Adipocyte (in vitro differentiated cells): ENCODE measurements at regions not wholly inside any gene's neighbourhood (a gene's known extent, or its start where the extent isn't known, plus 50 kb on each side); places are given as distances from the start of the nearest gene placed in this dataset.

Experiments used
- DNase-seq: peaks from one replicate; pipeline ENCODE4 v3.0.0-alpha.2; 2015; ENCODE audit warnings: low read depth
- H3K27me3 ChIP-seq: replicated peaks from 2 replicates; pipeline ENCODE4 v1.7.0; 2013; ENCODE audit warnings: mild to moderate bottlenecking, low read length, moderate library complexity; ENCODE audit not compliant: control insufficient read depth, insufficient read depth
- H3K36me3 ChIP-seq: 2 replicates; pipeline ENCODE4 v1.7.0; 2013; ENCODE audit warnings: low read length, mild to moderate bottlenecking, moderate library complexity; ENCODE audit not compliant: control insufficient read depth, insufficient read depth, severe bottlenecking
- H3K4me1 ChIP-seq: 2 replicates; pipeline ENCODE4 v1.7.0; 2013; ENCODE audit warnings: mild to moderate bottlenecking, low read length, moderate library complexity; ENCODE audit not compliant: control insufficient read depth, insufficient read depth
- H3K4me3 ChIP-seq: 2 replicates; pipeline ENCODE4 v1.7.0; 2013; ENCODE audit warnings: mild to moderate bottlenecking, low read length, moderate library complexity
- H3K9ac ChIP-seq: 2 replicates; pipeline ENCODE4 v1.7.0; 2013; ENCODE audit warnings: mild to moderate bottlenecking, low read length, moderate library complexity
- H3K9me3 ChIP-seq: 2 replicates; pipeline ENCODE4 v1.7.0; 2013; ENCODE audit warnings: mild to moderate bottlenecking, low read length, moderate library complexity; ENCODE audit not compliant: control insufficient read depth

GRCh38 chr2:67212203-67212602 is 184.9 kb upstream of the ETAA1 start:
- Histone ChIP-seq H3K4me3 (no peak overlapping the region), H3K36me3 (no peaks in the 10 kb centered on the region), H3K9me3 (no peaks in the 10 kb centered on the region), H3K27me3 (no peaks in the 10 kb centered on the region), H3K9ac (no peak overlapping the region), H3K4me1 (no peaks in the 10 kb centered on the region)
- DNase-seq = no peak

GRCh38 chr2:67213270-67213670 is 183.9 kb upstream of the ETAA1 start:
- Histone ChIP-seq H3K36me3 (no peaks in the 10 kb centered on the region), H3K9ac (no peak overlapping the region), H3K9me3 (no peaks in the 10 kb centered on the region), H3K27me3 (no peaks in the 10 kb centered on the region), H3K4me1 (no peaks in the 10 kb centered on the region), H3K4me3 (no peak overlapping the region)
- no peak for DNase-seq

- Histone ChIP-seq H3K9ac (no peak overlapping the region), H3K36me3 (no peaks in the 10 kb centered on the region), H3K4me1 (no peaks in the 10 kb centered on the region), H3K9me3 (no peaks in the 10 kb centered on the region), H3K4me3 (no peak overlapping the region), H3K27me3 (no peaks in the 10 kb centered on the region)
- DNase-seq = no peak
These were observed 183.3 kb upstream of the ETAA1 start for GRCh38 chr2:67213677-67214402.

- DNase-seq = no peak
- Histone ChIP-seq H3K4me3 (no peak overlapping the region), H3K36me3 (no peaks in the 10 kb centered on the region), H3K27me3 (no peaks in the 10 kb centered on the region), H3K9me3 (no peaks in the 10 kb centered on the region), H3K9ac (no peak overlapping the region), H3K4me1 (no peaks in the 10 kb centered on the region)
These were observed 182.4 kb upstream of the ETAA1 start for GRCh38 chr2:67214585-67215185.

- H3K36me3 ChIP-seq = no peaks in the 10 kb centered on the region
- H3K9ac ChIP-seq = no peak overlapping the region
- peak; percentile 40 for DNase-seq
- no peaks in the 10 kb centered on the region for H3K4me1 ChIP-seq
- H3K27me3 ChIP-seq = no peaks in the 10 kb centered on the region
- no peak overlapping the region for H3K4me3 ChIP-seq
- H3K9me3 ChIP-seq = no peaks in the 10 kb centered on the region
These were observed 181.7 kb upstream of the ETAA1 start for GRCh38 chr2:67215214-67216055.

- Histone ChIP-seq H3K4me1 (no peaks in the 10 kb centered on the region), H3K4me3 (no peak overlapping the region), H3K9me3 (no peaks in the 10 kb centered on the region), H3K9ac (no peak overlapping the region), H3K36me3 (no peaks in the 10 kb centered on the region), H3K27me3 (no peaks in the 10 kb centered on the region)
- no peak for DNase-seq
These were observed 181.0 kb upstream of the ETAA1 start for GRCh38 chr2:67216103-67216502.

- Histone ChIP-seq H3K4me3 (no peak overlapping the region), H3K4me1 (no peaks in the 10 kb centered on the region)
- DNase-seq = no peak
These were observed 180.3 kb upstream of the ETAA1 start for GRCh38 chr2:67216881-67217280.

GRCh38 chr2:67217398-67217797 is 179.7 kb upstream of the ETAA1 start:
- no peak for DNase-seq
- H3K9me3 ChIP-seq = no peaks in the 10 kb centered on the region
- H3K4me3 ChIP-seq = no peak overlapping the region
- no peaks in the 10 kb centered on the region for H3K4me1 ChIP-seq
- H3K9ac ChIP-seq = no peak overlapping the region
- H3K27me3 ChIP-seq = no peaks in the 10 kb centered on the region
- H3K36me3 ChIP-seq = no peaks in the 10 kb centered on the region

More at GRCh38 chr2:67216881-67217280, 180.3 kb upstream of the ETAA1 start:
- Histone ChIP-seq H3K9me3 (no peaks in the 10 kb centered on the region), H3K9ac (no peak overlapping the region), H3K27me3 (no peaks in the 10 kb centered on the region), H3K36me3 (no peaks in the 10 kb centered on the region)

- DNase-seq = no peak
- H3K4me3 ChIP-seq = no peak overlapping the region
- no peaks in the 10 kb centered on the region for H3K4me1 ChIP-seq
- H3K27me3 ChIP-seq = no peaks in the 10 kb centered on the region
- H3K9ac ChIP-seq = no peak overlapping the region
- H3K36me3 ChIP-seq = no peaks in the 10 kb centered on the region
- no peaks in the 10 kb centered on the region for H3K9me3 ChIP-seq
These were observed 179.1 kb upstream of the ETAA1 start for GRCh38 chr2:67218056-67218455.

- Histone ChIP-seq H3K4me1 (no peaks in the 10 kb centered on the region), H3K4me3 (no peak overlapping the region), H3K27me3 (no peaks in the 10 kb centered on the region), H3K36me3 (no peaks in the 10 kb centered on the region), H3K9me3 (no peaks in the 10 kb centered on the region), H3K9ac (no peak overlapping the region)
- peak; percentile 3 for DNase-seq
These were observed 177.5 kb upstream of the ETAA1 start for GRCh38 chr2:67219651-67220050.

- no peaks in the 10 kb centered on the region for H3K36me3 ChIP-seq
- H3K4me3 ChIP-seq = no peak overlapping the region
- no peaks in the 10 kb centered on the region for H3K4me1 ChIP-seq
- H3K9me3 ChIP-seq = no peaks in the 10 kb centered on the region
- no peaks in the 10 kb centered on the region for H3K27me3 ChIP-seq
- DNase-seq = peak; percentile 69
- no peak overlapping the region for H3K9ac ChIP-seq
These were observed 175.9 kb upstream of the ETAA1 start for GRCh38 chr2:67221266-67221665.
